Astrocyte (in vitro differentiated cells and primary cell): ENCODE measurements at regions not wholly inside any gene's neighbourhood (a gene's known extent, or its start where the extent isn't known, plus 50 kb on each side); places are given as distances from the start of the nearest gene placed in this dataset.
A peak's percentile ranks its signal among the peaks of the same experiment; 100 is the strongest.

Source experiments
- DNase-seq: peaks from one replicate; pipeline ENCODE4 v3.0.0-alpha.2; 2010; ENCODE audit warnings: low read depth
- FAIRE-seq: peaks from 2 replicates; lab custom pipeline; 2011; peaks lifted over from hg19 to GRCh38; lab: Jason Lieb, UNC
- H2AFZ ChIP-seq: 2 replicates; pipeline ENCODE4 v1.6.0; 2012; ENCODE audit warnings: low read depth, low read length, inconsistent platforms
- H3K27ac ChIP-seq: 2 replicates; pipeline ENCODE4 v1.5.1; 2011; ENCODE audit warnings: low read depth, low read length, inconsistent platforms
- H3K27me3 ChIP-seq: 2 replicates; pipeline ENCODE4 v1.6.0; 2011; ENCODE audit warnings: low read length, inconsistent platforms; ENCODE audit not compliant: insufficient read depth
- H3K36me3 ChIP-seq: 2 replicates; pipeline ENCODE4 v1.5.1; 2011; ENCODE audit warnings: low read length, inconsistent platforms; ENCODE audit not compliant: insufficient read depth
- H3K4me1 ChIP-seq: 2 replicates; pipeline ENCODE4 v1.5.1; 2011; ENCODE audit warnings: low read length, inconsistent platforms; ENCODE audit not compliant: insufficient read depth
- H3K4me2 ChIP-seq: 2 replicates; pipeline ENCODE4 v1.6.0; 2012; ENCODE audit warnings: low read length, inconsistent platforms
- H3K4me3 ChIP-seq: 2 replicates; pipeline ENCODE4 v1.5.1; 2011; ENCODE audit warnings: low read depth, mild to moderate bottlenecking, low read length, inconsistent platforms; ENCODE audit not compliant: insufficient read depth
- H3K79me2 ChIP-seq: 2 replicates; pipeline ENCODE4 v1.6.0; 2012; ENCODE audit warnings: mild to moderate bottlenecking, low read length, inconsistent platforms; ENCODE audit not compliant: insufficient read depth
- H3K9ac ChIP-seq: 2 replicates; pipeline ENCODE4 v1.6.0; 2012; ENCODE audit warnings: mild to moderate bottlenecking, low read length, inconsistent platforms
- H3K9me3 ChIP-seq: 2 replicates; pipeline ENCODE4 v1.5.1; 2012; ENCODE audit warnings: low read depth, mild to moderate bottlenecking, low read length, inconsistent platforms; ENCODE audit not compliant: insufficient read depth
- H4K20me1 ChIP-seq: 2 replicates; pipeline ENCODE4 v1.6.0; 2012; ENCODE audit warnings: low read length, inconsistent platforms; ENCODE audit not compliant: insufficient read depth
- H3K27ac Mint-ChIP-seq: one replicate; pipeline ENCODE4 v1.8.0; 2021; ENCODE audit warnings: mild to moderate bottlenecking, mixed read lengths; ENCODE audit not compliant: unreplicated experiment
- H3K27me3 Mint-ChIP-seq: one replicate; pipeline ENCODE4 v1.8.0; 2021; ENCODE audit warnings: low read depth, mixed read lengths; ENCODE audit not compliant: unreplicated experiment
- H3K36me3 Mint-ChIP-seq: one replicate; pipeline ENCODE4 v1.8.0; 2021; ENCODE audit warnings: low read depth, mixed read lengths; ENCODE audit not compliant: unreplicated experiment
- H3K4me1 Mint-ChIP-seq: one replicate; pipeline ENCODE4 v1.8.0; 2021; ENCODE audit warnings: low read depth, mixed read lengths; ENCODE audit not compliant: unreplicated experiment
- H3K4me3 Mint-ChIP-seq: one replicate; pipeline ENCODE4 v1.8.0; 2021; ENCODE audit warnings: mild to moderate bottlenecking, moderate library complexity, mixed read lengths; ENCODE audit not compliant: unreplicated experiment
- H3K9me3 Mint-ChIP-seq: one replicate; pipeline ENCODE4 v1.8.0; 2021; ENCODE audit warnings: mild to moderate bottlenecking, mixed read lengths; ENCODE audit not compliant: unreplicated experiment
- CTCF ChIP-seq: IDR thresholded peaks from 2 replicates; pipeline ENCODE4 v1.5.1; 2011; ENCODE audit warnings: low read depth, mild to moderate bottlenecking, inconsistent platforms, low read length, moderate library complexity; ENCODE audit not compliant: insufficient read depth
- EZH2 ChIP-seq: IDR thresholded peaks from 2 replicates; pipeline ENCODE4 v1.6.1; 2012; ENCODE audit warnings: mild to moderate bottlenecking, low read length, inconsistent platforms; ENCODE audit not compliant: insufficient read depth

- H3K9me3 ChIP-seq: no peaks in the 10 kb centered on the region
- no peak for FAIRE-seq
- no peak overlapping the region for H3K4me2 ChIP-seq
Measured at GRCh38 chr1:25020851-25021590, 90.9 kb upstream of the RUNX3 start.

GRCh38 chr1:25020173-25020845 lies 90.2 kb upstream of the RUNX3 start:
- peaks cover 28% of the 10 kb centered on the region for H3K4me1 ChIP-seq
- no peaks in the 10 kb centered on the region for H3K36me3 Mint-ChIP-seq
- FAIRE-seq (no peak), DNase-seq (no peak)
- H3K36me3 ChIP-seq: no peaks in the 10 kb centered on the region
- H3K4me3 ChIP-seq: no peak overlapping the region
- TF ChIP-seq CTCF (no peak), EZH2 (no peak)
- no peaks in the 10 kb centered on the region for H3K9me3 Mint-ChIP-seq
- H3K27me3 ChIP-seq: no peaks in the 10 kb centered on the region
- H3K27ac Mint-ChIP-seq: no peak overlapping the region
- H3K9ac ChIP-seq: no peak overlapping the region
- H3K4me2 ChIP-seq: no peak overlapping the region
- no peak overlapping the region for H2AFZ ChIP-seq
- H3K79me2 ChIP-seq: no peaks in the 10 kb centered on the region
- no peaks in the 10 kb centered on the region for H4K20me1 ChIP-seq
- H3K27ac ChIP-seq: no peak overlapping the region
- H3K27me3 Mint-ChIP-seq: peaks cover 11% of the 10 kb centered on the region
- no peak overlapping the region for H3K4me3 Mint-ChIP-seq
- peaks cover 24% of the 10 kb centered on the region for H3K4me1 Mint-ChIP-seq
- H3K9me3 ChIP-seq: no peaks in the 10 kb centered on the region

More at GRCh38 chr1:25020851-25021590, 90.9 kb upstream of the RUNX3 start:
- Mint-ChIP-seq H3K4me3 (no peak overlapping the region), H3K27me3 (peaks cover 11% of the 10 kb centered on the region), H3K36me3 (no peaks in the 10 kb centered on the region), H3K4me1 (peaks cover 24% of the 10 kb centered on the region), H3K9me3 (no peaks in the 10 kb centered on the region), H3K27ac (peak overlapping the region; percentile 69)
- TF ChIP-seq CTCF: no peak
- no peak for TF ChIP-seq EZH2
- H3K4me3 ChIP-seq: no peak overlapping the region
- no peaks in the 10 kb centered on the region for H3K27me3 ChIP-seq
- no peak overlapping the region for H2AFZ ChIP-seq
- H3K79me2 ChIP-seq: no peaks in the 10 kb centered on the region
- H4K20me1 ChIP-seq: no peaks in the 10 kb centered on the region
- H3K36me3 ChIP-seq: no peaks in the 10 kb centered on the region
- H3K4me1 ChIP-seq: peaks cover 28% of the 10 kb centered on the region
- H3K27ac ChIP-seq: no peak overlapping the region
- H3K9ac ChIP-seq: peak overlapping the region; percentile 64
- no peak for DNase-seq
